ENCODE measurements at regions not wholly inside any gene's neighbourhood (a gene's known extent, or its start where the extent isn't known, plus 50 kb on each side); places are given as distances from the start of the nearest gene placed in this dataset.

- no peak for TF ChIP-seq CTCF (IDR thresholded peaks at IDR 0.05; ENCODE audit: extremely low read depth, low read depth, low read length)
- Histone ChIP-seq H3K4me2 (ENCODE audit: insufficient read depth, low read length) (no peak overlapping the region), H3K4me1 (ENCODE audit: insufficient read depth, low read length) (no peaks in the 10 kb centered on the region), H3K27ac (ENCODE audit: low read depth, low read length) (no peak overlapping the region), H2AFZ (ENCODE audit: low read length) (no peak overlapping the region), H3K79me2 (ENCODE audit: insufficient read depth, low read length) (no peaks in the 10 kb centered on the region), H3K27me3 (ENCODE audit: insufficient read depth, low read length) (no peaks in the 10 kb centered on the region), H3K4me3 (ENCODE audit: insufficient read depth, low read length) (no peak overlapping the region), H4K20me1 (ENCODE audit: insufficient read depth, low read length) (no peaks in the 10 kb centered on the region), H3K9me3 (ENCODE audit: low read depth, low read length) (no peaks in the 10 kb centered on the region), H3K36me3 (ENCODE audit: insufficient read depth, low read length) (no peaks in the 10 kb centered on the region)
- no peak for DNase-seq (ENCODE audit: insufficient read length, low spot score, missing footprints)
These were observed 198.9 kb downstream of the TTLL7 start for GRCh38 chr1:83800066-83800465.

GRCh38 chr1:83799594-83799993, 199.3 kb downstream of the TTLL7 start:
- no peak overlapping the region for H3K4me3 ChIP-seq (ENCODE audit: insufficient read depth, low read length)
- no peak overlapping the region for H3K4me2 ChIP-seq (ENCODE audit: insufficient read depth, low read length)
- no peak overlapping the region for H2AFZ ChIP-seq (ENCODE audit: low read length)
- H3K27me3 ChIP-seq (ENCODE audit: insufficient read depth, low read length): no peaks in the 10 kb centered on the region
- H3K79me2 ChIP-seq (ENCODE audit: insufficient read depth, low read length): no peaks in the 10 kb centered on the region
- no peak overlapping the region for H3K27ac ChIP-seq (ENCODE audit: low read depth, low read length)
- H4K20me1 ChIP-seq (ENCODE audit: insufficient read depth, low read length): no peaks in the 10 kb centered on the region
- TF ChIP-seq CTCF (IDR thresholded peaks at IDR 0.05; ENCODE audit: extremely low read depth, low read depth, low read length): no peak
- H3K9me3 ChIP-seq (ENCODE audit: low read depth, low read length): no peaks in the 10 kb centered on the region
- no peak for DNase-seq (ENCODE audit: insufficient read length, low spot score, missing footprints)
- no peaks in the 10 kb centered on the region for H3K4me1 ChIP-seq (ENCODE audit: insufficient read depth, low read length)
- H3K36me3 ChIP-seq (ENCODE audit: insufficient read depth, low read length): no peaks in the 10 kb centered on the region

- H3K27me3 ChIP-seq (ENCODE audit: insufficient read depth, low read length): no peaks in the 10 kb centered on the region
- DNase-seq (ENCODE audit: insufficient read length, low spot score, missing footprints): no peak
- H3K4me1 ChIP-seq (ENCODE audit: insufficient read depth, low read length): no peaks in the 10 kb centered on the region
- H3K79me2 ChIP-seq (ENCODE audit: insufficient read depth, low read length): no peaks in the 10 kb centered on the region
- no peaks in the 10 kb centered on the region for H3K36me3 ChIP-seq (ENCODE audit: insufficient read depth, low read length)
- H2AFZ ChIP-seq (ENCODE audit: low read length): no peak overlapping the region
- no peak overlapping the region for H3K27ac ChIP-seq (ENCODE audit: low read depth, low read length)
- no peaks in the 10 kb centered on the region for H3K9me3 ChIP-seq (ENCODE audit: low read depth, low read length)
- no peaks in the 10 kb centered on the region for H4K20me1 ChIP-seq (ENCODE audit: insufficient read depth, low read length)
- no peak overlapping the region for H3K4me3 ChIP-seq (ENCODE audit: insufficient read depth, low read length)
- TF ChIP-seq CTCF (IDR thresholded peaks at IDR 0.05; ENCODE audit: extremely low read depth, low read depth, low read length): no peak
- H3K4me2 ChIP-seq (ENCODE audit: insufficient read depth, low read length): no peak overlapping the region
These were observed 200.0 kb downstream of the TTLL7 start for GRCh38 chr1:83798965-83799364.

GRCh38 chr1:83796409-83796808, 202.5 kb downstream of the TTLL7 start:
- Histone ChIP-seq H3K27me3 (ENCODE audit: insufficient read depth, low read length) (no peaks in the 10 kb centered on the region), H4K20me1 (ENCODE audit: insufficient read depth, low read length) (no peaks in the 10 kb centered on the region), H3K9me3 (ENCODE audit: low read depth, low read length) (no peaks in the 10 kb centered on the region), H3K79me2 (ENCODE audit: insufficient read depth, low read length) (no peaks in the 10 kb centered on the region), H3K27ac (ENCODE audit: low read depth, low read length) (no peak overlapping the region), H3K36me3 (ENCODE audit: insufficient read depth, low read length) (no peaks in the 10 kb centered on the region), H3K4me3 (ENCODE audit: insufficient read depth, low read length) (no peak overlapping the region), H3K4me2 (ENCODE audit: insufficient read depth, low read length) (no peak overlapping the region), H2AFZ (ENCODE audit: low read length) (no peak overlapping the region), H3K4me1 (ENCODE audit: insufficient read depth, low read length) (no peaks in the 10 kb centered on the region)
- DNase-seq (ENCODE audit: insufficient read length, low spot score, missing footprints): no peak
- no peak for TF ChIP-seq CTCF (IDR thresholded peaks at IDR 0.05; ENCODE audit: extremely low read depth, low read depth, low read length)
